SK-N-SH (cell line): ENCODE measurements at regions not wholly inside any gene's neighbourhood (a gene's known extent, or its start where the extent isn't known, plus 50 kb on each side); places are given as distances from the start of the nearest gene placed in this dataset.
A peak's percentile ranks its signal among the peaks of the same experiment; 100 is the strongest.

Source experiments
- CTCF ChIA-PET: fragments of 300-600, 350-600 bp; formaldehyde crosslinking; extraction: SDS; loops from one replicate; lab custom pipeline; 2021; lab: Yijun Ruan, JAX
- POLR2A ChIA-PET: fragments of 350-600 bp; sonication (Branson Sonifier 250); formaldehyde crosslinking; extraction: SDS; loops from one replicate; lab custom pipeline; 2020; ENCODE audit warnings: antibody characterized with exemption, inconsistent platforms; lab: Yijun Ruan, JAX
- DNase-seq: peaks from one replicate; pipeline ENCODE4 v3.0.0; 2012
- H2AFZ ChIP-seq: fragments of 200-600 bp; sonication (generic); 2 replicates; pipeline ENCODE4 v1.8.1; 2016; ENCODE audit warnings: antibody characterized with exemption, mild to moderate bottlenecking, low read depth
- H3F3A ChIP-seq: fragments of 200-600 bp; sonication (generic); replicated peaks from 2 replicates; pipeline ENCODE3; 2016; ENCODE audit warnings: antibody characterized with exemption, mild to moderate bottlenecking; ENCODE audit not compliant: insufficient read depth
- H3K27ac ChIP-seq, 2 experiments: fragments of 200-500 bp in 1 of 2; fragments of 200-600 bp in 1 of 2; sonication (Bioruptor generic) in 1 of 2; sonication (generic), shearing (Covaris generic) in 1 of 2; 2 replicates each; pipeline versions ENCODE4 v1.5.1 to v1.6.1; 2014 to 2016; ENCODE audit warnings: low read depth in 2 of 2, inconsistent platforms in 1 of 2, low read length in 1 of 2, mild to moderate bottlenecking in 1 of 2, mixed read lengths in 1 of 2
- H3K27me3 ChIP-seq: fragments of 200-600 bp; sonication (generic), shearing (Covaris generic); 2 replicates; pipeline ENCODE4 v1.6.1; 2016; ENCODE audit warnings: mixed run types; ENCODE audit not compliant: insufficient read depth
- H3K36me3 ChIP-seq, 2 experiments: fragments of 200-500 bp in 1 of 2; fragments of 200-600 bp in 1 of 2; sonication (Bioruptor generic) in 1 of 2; sonication (generic) in 1 of 2; replicated peaks in 1 of 2; 2 replicates each; pipeline versions ENCODE3 to v1.5.1; 2014 to 2016; ENCODE audit warnings: low read length in 1 of 2, mild to moderate bottlenecking in 1 of 2; ENCODE audit not compliant: insufficient read depth in 2 of 2, control insufficient read depth in 1 of 2
- H3K4me1 ChIP-seq, 2 experiments: fragments of 200-500 bp in 1 of 2; fragments of 200-600 bp in 1 of 2; sonication (Bioruptor generic) in 1 of 2; sonication (generic), shearing (Covaris generic) in 1 of 2; 2 replicates each; pipeline versions ENCODE4 v1.5.1 to v1.6.1; 2014 to 2016; ENCODE audit warnings: low read depth in 1 of 2, low read length in 1 of 2, mixed run types in 1 of 2; ENCODE audit not compliant: insufficient read depth in 2 of 2, control insufficient read depth in 1 of 2
- H3K4me2 ChIP-seq: fragments of 200-600 bp; sonication (generic), shearing (Covaris generic); 2 replicates; pipeline ENCODE4 v1.6.1; 2017; ENCODE audit warnings: mixed run types
- H3K4me3 ChIP-seq, 2 experiments: fragments of 200-500 bp in 1 of 2; fragments of 200-600 bp in 1 of 2; sonication (Bioruptor generic) in 1 of 2; sonication (generic), shearing (Covaris generic) in 1 of 2; 2 replicates each; pipeline versions ENCODE4 v1.5.1 to v1.8.1; 2014 to 2016; ENCODE audit warnings: low read depth in 2 of 2, inconsistent platforms in 1 of 2, low read length in 1 of 2, mild to moderate bottlenecking in 1 of 2, mixed read lengths in 1 of 2, moderate library complexity in 1 of 2
- H3K79me2 ChIP-seq: fragments of 200-600 bp; sonication (generic); 2 replicates; pipeline ENCODE4 v1.8.1; 2017; ENCODE audit warnings: mild to moderate bottlenecking; ENCODE audit not compliant: insufficient read depth
- H3K9ac ChIP-seq: fragments of 200-600 bp; sonication (generic); 2 replicates; pipeline ENCODE4 v1.6.1; 2017; ENCODE audit warnings: mixed run types
- H3K9me2 ChIP-seq: fragments of 200-600 bp; sonication (generic); 2 replicates; pipeline ENCODE4 v1.6.1; 2017; ENCODE audit warnings: mixed run types
- H3K9me3 ChIP-seq: fragments of 200-600 bp; sonication (generic); 2 replicates; pipeline ENCODE4 v1.6.1; 2017; ENCODE audit warnings: mixed run types, mild to moderate bottlenecking, moderate library complexity
- H4K20me1 ChIP-seq: fragments of 200-600 bp; sonication (generic); 2 replicates; pipeline ENCODE4 v1.6.1; 2017; ENCODE audit warnings: mild to moderate bottlenecking, mixed run types; ENCODE audit not compliant: insufficient read depth
- FOSL2 ChIP-seq: IDR thresholded peaks from 2 replicates; pipeline ENCODE4 v1.4.0; 2012; ENCODE audit warnings: low read depth, mild to moderate bottlenecking, moderate library complexity, borderline replicate concordance
- FOXM1 ChIP-seq: IDR thresholded peaks from 2 replicates; pipeline ENCODE4 v1.4.0; 2012; ENCODE audit warnings: low read depth, mild to moderate bottlenecking
- GABPA ChIP-seq: IDR thresholded peaks from 2 replicates; pipeline ENCODE4 v1.4.0; 2012; ENCODE audit warnings: low read depth, mild to moderate bottlenecking
- RFX5 ChIP-seq: IDR thresholded peaks from 2 replicates; pipeline ENCODE4 v1.6.1; 2012; ENCODE audit warnings: mild to moderate bottlenecking, improper control_type of control experiment, low read length
- TAF1 ChIP-seq: IDR thresholded peaks from 2 replicates; pipeline ENCODE4 v1.6.1; 2012; ENCODE audit warnings: low read depth, mild to moderate bottlenecking, low read length, moderate library complexity, borderline replicate concordance
- WGBS: methylation state at CpG from one replicate; pipeline ENCODE4 v1.1.6; 2017; ENCODE audit warnings: low lambda C conversion rate; 5-methylcytosine and 5-hydroxymethylcytosine counted together
- TF ChIP-seq, protein P1 (sequence below): IDR thresholded peaks from 2 replicates; pipeline ENCODE4; 2012

DNA sequence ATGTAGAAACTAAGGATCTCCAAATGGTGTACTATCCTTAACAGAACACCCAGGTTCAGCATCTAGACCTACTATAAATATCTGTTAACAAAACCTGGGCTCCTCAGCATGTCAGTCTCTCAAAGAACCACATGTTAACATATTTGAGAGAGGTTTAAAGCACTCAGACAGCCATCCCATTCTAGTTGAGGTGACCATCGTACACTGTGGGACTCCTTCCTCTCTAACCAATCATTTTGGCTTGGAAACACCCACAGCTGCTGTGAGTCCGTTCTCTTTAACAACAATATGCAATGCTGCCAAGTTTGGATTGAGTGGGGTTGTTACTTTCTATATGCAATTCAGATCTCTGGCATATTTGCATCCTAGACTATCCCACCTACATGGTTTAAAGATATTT is 105.8 kb downstream of the MRPL39 start:
- H3K9ac ChIP-seq = no peak overlapping the region
- no peak overlapping the region for H3K4me2 ChIP-seq
- H3K27ac ChIP-seq = no peak overlapping the region
- no peak overlapping the region for H3K4me3 ChIP-seq
- CTCF ChIA-PET = no interaction called here
- no peaks in the 10 kb centered on the region for H3K4me1 ChIP-seq
- DNase-seq = no peak
- no peaks in the 10 kb centered on the region for H3K36me3 ChIP-seq
- H2AFZ ChIP-seq = no peak overlapping the region
- no peaks in the 10 kb centered on the region for H3K9me2 ChIP-seq
- no peaks in the 10 kb centered on the region for H3K9me3 ChIP-seq
- POLR2A ChIA-PET = no interaction called here
- H3K79me2 ChIP-seq = no peaks in the 10 kb centered on the region
- no peaks in the 10 kb centered on the region for H3K27me3 ChIP-seq
- no peaks in the 10 kb centered on the region for H4K20me1 ChIP-seq
- H3F3A ChIP-seq = no peaks in the 10 kb centered on the region
- TF ChIP-seq TAF1 (no peak), RFX5 (no peak)
- 28% methylated on average over 2 of the region's 2 CpGs for WGBS

- 28% methylated on average over 2 of the region's 2 CpGs for WGBS
- CTCF ChIA-PET = no interaction called here
- no peak for TF ChIP-seq FOXM1
- TF ChIP-seq, protein P1, sequence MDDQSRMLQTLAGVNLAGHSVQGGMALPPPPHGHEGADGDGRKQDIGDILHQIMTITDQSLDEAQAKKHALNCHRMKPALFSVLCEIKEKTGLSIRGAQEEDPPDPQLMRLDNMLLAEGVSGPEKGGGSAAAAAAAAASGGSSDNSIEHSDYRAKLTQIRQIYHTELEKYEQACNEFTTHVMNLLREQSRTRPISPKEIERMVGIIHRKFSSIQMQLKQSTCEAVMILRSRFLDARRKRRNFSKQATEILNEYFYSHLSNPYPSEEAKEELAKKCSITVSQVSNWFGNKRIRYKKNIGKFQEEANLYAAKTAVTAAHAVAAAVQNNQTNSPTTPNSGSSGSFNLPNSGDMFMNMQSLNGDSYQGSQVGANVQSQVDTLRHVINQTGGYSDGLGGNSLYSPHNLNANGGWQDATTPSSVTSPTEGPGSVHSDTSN = no peak
- TF ChIP-seq TAF1 = no peak
- no peak for TF ChIP-seq FOSL2
- no peak overlapping the region for H2AFZ ChIP-seq
- no peaks in the 10 kb centered on the region for H3K9me3 ChIP-seq
- no peaks in the 10 kb centered on the region for H4K20me1 ChIP-seq
- no peaks in the 10 kb centered on the region for H3K79me2 ChIP-seq
- DNase-seq = no peak
- H3K9me2 ChIP-seq = no peaks in the 10 kb centered on the region
- no peaks in the 10 kb centered on the region for H3K36me3 ChIP-seq
- POLR2A ChIA-PET = no interaction called here
- no peaks in the 10 kb centered on the region for H3K4me1 ChIP-seq
- H3K4me3 ChIP-seq = no peak overlapping the region
- H3K27me3 ChIP-seq = no peaks in the 10 kb centered on the region
- H3K4me2 ChIP-seq = no peak overlapping the region
- H3K27ac ChIP-seq = no peak overlapping the region
- no peak overlapping the region for H3K9ac ChIP-seq
- H3F3A ChIP-seq = no peaks in the 10 kb centered on the region
Measured at GRCh38 chr21:25500598-25500997, 106.7 kb downstream of the MRPL39 start.

- no peak overlapping the region for H3K27ac ChIP-seq
- no peaks in the 10 kb centered on the region for H3F3A ChIP-seq
- no peak overlapping the region for H3K9ac ChIP-seq
- 24% methylated on average over 2 of the region's 2 CpGs for WGBS
- CTCF ChIA-PET = no interaction called here
- no peaks in the 10 kb centered on the region for H4K20me1 ChIP-seq
- DNase-seq = no peak
- no peak overlapping the region for H2AFZ ChIP-seq
- no peaks in the 10 kb centered on the region for H3K27me3 ChIP-seq
- TF ChIP-seq GABPA = no peak
- peak; percentile 6; the same call in 1 of the 2 replicates for TF ChIP-seq FOSL2
- TF ChIP-seq, all 33 proteins: peak for 1
- Histone ChIP-seq H3K9me3 (no peaks in the 10 kb centered on the region), H3K4me1 (no peaks in the 10 kb centered on the region), H3K79me2 (no peaks in the 10 kb centered on the region), H3K9me2 (no peaks in the 10 kb centered on the region), H3K4me2 (no peak overlapping the region), H3K4me3 (no peak overlapping the region), H3K36me3 (no peaks in the 10 kb centered on the region)
- POLR2A ChIA-PET = no interaction called here
Measured at GRCh38 chr21:25496825-25497482, 110.3 kb downstream of the MRPL39 start.
